NCI-H1092 treated with DMSO at 0.1 percent for 48 hours (cell line): ENCODE measurements at regions not wholly inside any gene's neighbourhood (a gene's known extent, or its start where the extent isn't known, plus 50 kb on each side); places are given as distances from the start of the nearest gene placed in this dataset.

Experiments used
- DNase-seq: peaks from one replicate; lab custom pipeline; 2025; lab: John Stamatoyannopoulos, UW

DNA sequence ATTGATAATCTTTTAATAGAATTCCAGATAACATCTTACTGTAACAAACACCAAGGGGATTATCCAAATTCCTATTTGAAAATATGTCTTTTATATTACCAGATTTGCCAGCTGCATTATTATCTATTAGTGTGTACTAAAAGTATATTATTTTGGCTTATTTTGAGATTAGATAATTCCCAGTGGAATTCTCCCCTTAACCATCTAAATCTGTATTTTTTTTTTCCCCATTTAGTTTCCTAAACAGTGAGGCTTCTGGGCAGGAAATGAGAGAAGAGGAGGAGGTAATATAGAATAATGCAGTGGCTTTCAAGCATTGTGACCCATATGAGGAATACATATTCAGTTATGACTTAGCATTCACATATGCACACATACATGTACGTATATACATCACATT, 53.5 kb upstream of the ABL1 start:
- DNase-seq = no peak

DNA sequence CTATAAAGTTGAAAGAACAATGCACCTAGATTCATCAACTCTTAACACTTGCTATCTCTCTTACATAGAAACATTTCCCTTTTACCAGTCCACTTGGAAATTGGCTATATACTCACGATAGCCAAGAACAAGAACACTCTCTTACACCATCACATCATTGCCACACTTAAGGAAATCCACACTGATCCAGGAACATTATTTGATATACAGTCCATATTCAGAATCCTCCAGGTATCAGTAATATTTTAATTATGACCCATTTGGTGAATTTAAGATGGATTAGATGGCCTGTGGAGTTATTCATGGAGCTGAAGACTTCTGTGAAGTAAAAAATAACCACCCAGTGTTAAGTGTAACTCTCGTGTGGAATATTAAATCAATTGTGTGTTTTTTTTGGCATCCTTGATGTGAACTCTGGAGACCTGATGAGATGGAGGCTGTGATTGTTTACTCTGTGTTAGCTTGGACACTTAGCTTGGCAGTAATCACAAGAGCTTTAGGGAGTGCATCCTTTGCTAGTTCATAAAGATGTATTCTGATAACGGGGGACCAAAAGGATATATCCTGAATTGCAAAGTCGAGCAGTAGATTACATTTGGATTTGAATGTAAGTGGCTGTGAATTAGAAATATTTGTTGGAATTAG, 52.0 kb upstream of the ABL1 start:
- DNase-seq = no peak

DNA sequence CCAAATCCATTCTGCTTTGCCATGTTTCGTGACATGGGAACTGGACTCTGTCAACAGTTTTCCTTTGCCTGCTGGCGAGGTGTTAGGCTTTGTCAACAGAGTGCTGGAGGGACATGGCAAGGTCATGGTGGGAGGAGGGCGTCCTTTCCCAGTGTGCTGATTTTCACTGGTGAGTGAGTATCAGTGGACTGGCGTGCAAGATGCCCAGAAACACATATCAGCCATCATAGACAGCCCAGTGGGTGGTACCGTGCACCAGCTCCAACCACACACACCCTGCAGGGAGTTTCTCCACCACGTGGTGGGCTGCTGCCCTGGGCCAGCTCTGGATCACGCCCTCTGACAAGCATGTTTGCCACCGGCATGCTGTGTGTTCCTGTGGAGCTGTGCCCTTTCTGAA, 50.0 kb upstream of the ABL1 start:
- no peak for DNase-seq
